Prostate gland (tissue), 2 donors: ENCODE measurements at regions not wholly inside any gene's neighbourhood (a gene's known extent, or its start where the extent isn't known, plus 50 kb on each side); places are given as distances from the start of the nearest gene placed in this dataset.

Experiments used
- DNase-seq: peaks from one replicate; pipeline ENCODE4 v3.0.0-alpha.2; 2019; ENCODE audit warnings: low spot score
- H3K27ac ChIP-seq, 2 donors: fragments of 200-600 bp; sonication (generic); 2 replicates each; pipeline ENCODE4 v1.5.1; 2017 to 2019
- H3K27me3 ChIP-seq: fragments of 200-600 bp; sonication (generic); replicated peaks from 2 replicates; pipeline ENCODE4 v1.5.1; 2019; ENCODE audit not compliant: insufficient read depth
- H3K36me3 ChIP-seq, 2 donors: fragments of 200-600 bp; sonication (generic); 1 replicate in 1 of 2; 2 replicates in 1 of 2; pipeline versions ENCODE4 v1.5.1 to v1.8.1; 2017 to 2019
- H3K4me1 ChIP-seq: fragments of 200-600 bp; sonication (generic); replicated peaks from 2 replicates; pipeline ENCODE4 v1.5.1; 2019
- H3K4me3 ChIP-seq, 2 donors: fragments of 200-600 bp; sonication (generic); 2 replicates each; pipeline ENCODE4 v1.5.1; 2017 to 2019
- H3K9me3 ChIP-seq: fragments of 200-600 bp; sonication (generic); 2 replicates; pipeline ENCODE4 v1.5.1; 2017
- POLR2A ChIP-seq: fragments of 450-650 bp; IDR thresholded peaks from one replicate; pipeline ENCODE4 v1.6.1; 2016; ENCODE audit warnings: antibody characterized with exemption, mild to moderate bottlenecking
- POLR2AphosphoS5 ChIP-seq: sonication (generic); formaldehyde crosslinking; IDR thresholded peaks from one replicate; pipeline ENCODE4 v1.6.1; 2017; ENCODE audit warnings: antibody characterized with exemption
- WGBS: methylation state at CpG from one replicate; pipeline ENCODE4 v1.1.5; 2018; 5-methylcytosine and 5-hydroxymethylcytosine counted together
- intact Hi-C: fragments of 100-400 bp; cut with DNase I; formaldehyde crosslinking; loops from one replicate; pipeline ENCODE4 v1.14.2; 2022
- TF ChIP-seq, protein P1 (sequence below), 4 experiments: fragments of 200-600 bp in 2 of 4; fragments of 450-650 bp in 2 of 4; sonication (generic) in 2 of 4; IDR thresholded peaks; 1 replicate in 3 of 4; 2 replicates in 1 of 4; pipeline ENCODE4 v1.5.1; 2016 to 2019; ENCODE audit warnings: antibody characterized with exemption in 4 of 4, mild to moderate bottlenecking in 2 of 4, moderate library complexity in 2 of 4

DNA sequence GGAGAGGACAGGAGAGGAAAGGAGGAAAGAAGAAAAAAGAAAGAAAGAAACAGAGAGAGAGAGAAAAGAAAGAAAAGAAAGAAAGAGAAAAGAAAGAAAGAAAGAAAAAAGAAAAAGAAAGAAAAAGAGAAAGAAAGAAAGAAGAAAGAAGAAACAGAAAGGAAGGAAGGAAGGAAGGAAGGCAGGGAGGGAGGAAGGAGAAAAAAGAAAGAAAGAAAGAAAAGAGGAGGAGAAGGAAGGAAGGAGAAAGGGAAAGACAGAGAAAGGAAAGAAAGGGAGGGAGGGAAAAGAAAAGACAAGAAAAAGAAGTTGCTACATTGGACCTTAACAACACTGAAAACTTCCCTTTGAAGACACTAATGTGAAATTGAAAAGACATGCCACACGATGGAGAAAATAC, 56.6 kb upstream of the CCL2 start:
- intact Hi-C loops = no loop called here
- 15% methylated on average over 1 of the region's 1 CpG for WGBS
- no peaks in the 10 kb centered on the region for H3K9me3 ChIP-seq

DNA sequence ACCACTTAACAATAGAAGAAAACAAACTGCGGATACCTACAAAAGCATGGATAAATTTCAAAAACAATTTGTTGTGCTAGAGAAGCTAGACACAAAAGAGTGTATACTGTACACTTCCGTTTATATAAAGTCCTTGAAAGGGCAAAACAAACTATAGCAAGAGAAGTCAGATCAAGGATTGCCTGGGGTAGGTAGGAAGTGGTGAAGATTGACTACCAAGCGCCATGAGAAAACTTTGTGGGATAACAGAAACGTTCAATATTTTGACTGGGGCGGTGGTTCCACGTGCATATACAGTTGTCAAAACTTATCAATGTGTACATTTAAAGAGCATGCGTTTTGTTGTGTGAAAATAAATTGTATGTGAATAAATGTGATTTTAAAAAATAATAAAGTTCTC, 55.6 kb upstream of the CCL2 start:
- Histone ChIP-seq H3K27me3 (no peaks in the 10 kb centered on the region), H3K9me3 (no peaks in the 10 kb centered on the region), H3K4me3 (no peak overlapping the region), H3K36me3 (no peaks in the 10 kb centered on the region), H3K27ac (no peak overlapping the region), H3K4me1 (no peaks in the 10 kb centered on the region)
- intact Hi-C loops = loop anchor here (1.0 kb wide), 1 partner anchor 163 kb away; no protein-coding TSS in a partner anchor
- no peak for DNase-seq
- WGBS = 21% methylated on average over 7 of the region's 7 CpGs
- TF ChIP-seq POLR2AphosphoS5 = no peak
- TF ChIP-seq, protein P1, sequence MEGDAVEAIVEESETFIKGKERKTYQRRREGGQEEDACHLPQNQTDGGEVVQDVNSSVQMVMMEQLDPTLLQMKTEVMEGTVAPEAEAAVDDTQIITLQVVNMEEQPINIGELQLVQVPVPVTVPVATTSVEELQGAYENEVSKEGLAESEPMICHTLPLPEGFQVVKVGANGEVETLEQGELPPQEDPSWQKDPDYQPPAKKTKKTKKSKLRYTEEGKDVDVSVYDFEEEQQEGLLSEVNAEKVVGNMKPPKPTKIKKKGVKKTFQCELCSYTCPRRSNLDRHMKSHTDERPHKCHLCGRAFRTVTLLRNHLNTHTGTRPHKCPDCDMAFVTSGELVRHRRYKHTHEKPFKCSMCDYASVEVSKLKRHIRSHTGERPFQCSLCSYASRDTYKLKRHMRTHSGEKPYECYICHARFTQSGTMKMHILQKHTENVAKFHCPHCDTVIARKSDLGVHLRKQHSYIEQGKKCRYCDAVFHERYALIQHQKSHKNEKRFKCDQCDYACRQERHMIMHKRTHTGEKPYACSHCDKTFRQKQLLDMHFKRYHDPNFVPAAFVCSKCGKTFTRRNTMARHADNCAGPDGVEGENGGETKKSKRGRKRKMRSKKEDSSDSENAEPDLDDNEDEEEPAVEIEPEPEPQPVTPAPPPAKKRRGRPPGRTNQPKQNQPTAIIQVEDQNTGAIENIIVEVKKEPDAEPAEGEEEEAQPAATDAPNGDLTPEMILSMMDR (IDR thresholded peaks at IDR 0.05) = no peak

More for the DNA sequence above, 56.6 kb upstream of the CCL2 start:
- Histone ChIP-seq H3K36me3 (no peaks in the 10 kb centered on the region), H3K4me3 (no peak overlapping the region), H3K27ac (no peak overlapping the region), H3K27me3 (no peaks in the 10 kb centered on the region), H3K4me1 (no peaks in the 10 kb centered on the region)
- TF ChIP-seq POLR2A (no peak), POLR2AphosphoS5 (no peak)
- TF ChIP-seq, protein P1 (IDR thresholded peaks at IDR 0.05) = no peak
- no peak for DNase-seq

DNA sequence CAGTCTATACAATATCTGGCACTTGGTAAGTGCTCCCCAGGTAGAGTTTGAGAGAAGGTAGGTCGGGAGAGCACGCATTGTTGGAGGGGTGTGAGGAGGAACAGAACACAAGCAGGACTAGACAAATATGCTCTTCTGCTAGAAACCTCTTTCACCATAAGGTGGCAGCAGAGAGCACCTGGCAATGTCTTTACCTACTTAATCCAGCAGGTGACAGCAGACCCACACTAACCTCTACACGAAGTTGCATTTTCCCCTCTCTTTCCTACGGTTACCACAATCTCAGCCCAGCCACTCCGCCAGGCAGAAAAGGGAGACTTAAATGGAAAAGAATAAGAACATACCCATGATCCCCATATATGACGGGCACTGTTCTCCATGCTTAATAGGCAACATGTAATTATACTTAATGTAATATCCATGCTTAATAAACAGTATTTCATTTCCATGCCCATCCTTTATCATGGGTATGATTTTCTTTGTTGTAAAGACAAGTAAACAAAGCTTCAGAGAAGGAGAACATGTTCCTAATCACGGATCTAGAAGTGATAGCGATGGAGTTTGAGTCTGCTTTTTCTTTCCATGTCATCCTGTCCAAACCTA, 55.1 kb upstream of the CCL2 start:
- 7% methylated on average over 8 of the region's 8 CpGs for WGBS
- Histone ChIP-seq H3K4me1 (no peaks in the 10 kb centered on the region), H3K27ac (no peak overlapping the region), H3K9me3 (no peaks in the 10 kb centered on the region), H3K36me3 (no peaks in the 10 kb centered on the region), H3K27me3 (no peaks in the 10 kb centered on the region), H3K4me3 (no peak overlapping the region)
- intact Hi-C loops = loop anchor here (1.0 to 2.0 kb wide), 2 partner anchors 107 to 162 kb away; no protein-coding TSS in a partner anchor
- TF ChIP-seq, protein P1 (IDR thresholded peaks at IDR 0.05) = peak; percentile 100
- TF ChIP-seq POLR2AphosphoS5 = peak; percentile 75
- TF ChIP-seq POLR2A = no peak
- peak; percentile 83 for DNase-seq

DNA sequence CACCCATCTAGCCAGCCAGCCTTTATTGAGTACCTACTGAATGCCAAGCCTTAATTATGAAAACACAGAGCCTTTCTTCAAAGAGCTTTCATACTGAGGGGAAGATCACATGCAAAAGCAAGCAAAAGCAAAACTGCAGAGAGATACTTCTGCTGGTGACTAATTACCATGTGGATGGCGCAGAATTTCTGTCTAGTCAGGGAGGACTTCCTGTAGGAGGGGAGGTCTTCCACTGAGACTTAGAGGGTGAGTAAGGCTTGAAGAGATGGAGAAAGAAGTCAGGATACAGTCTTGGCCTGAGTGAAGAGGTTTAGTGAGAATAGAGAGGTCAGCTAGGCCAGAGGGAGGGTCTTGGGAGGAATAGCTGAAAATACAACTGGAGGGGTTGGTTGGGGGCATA, 53.9 kb upstream of the CCL2 start:
- no peaks in the 10 kb centered on the region for H3K4me1 ChIP-seq
- no peak for TF ChIP-seq POLR2AphosphoS5
- TF ChIP-seq, protein P1 (IDR thresholded peaks at IDR 0.05) = no peak
- TF ChIP-seq POLR2A = no peak
- no peaks in the 10 kb centered on the region for H3K9me3 ChIP-seq
- no peak for DNase-seq
- H3K27ac ChIP-seq = no peak overlapping the region
- WGBS = 89% methylated on average over 1 of the region's 1 CpG
- H3K27me3 ChIP-seq = no peaks in the 10 kb centered on the region
- no peaks in the 10 kb centered on the region for H3K36me3 ChIP-seq
- H3K4me3 ChIP-seq = no peak overlapping the region
- intact Hi-C loops = loop anchor here (2.0 kb wide), 1 partner anchor 106 kb away; no protein-coding TSS in a partner anchor

DNA sequence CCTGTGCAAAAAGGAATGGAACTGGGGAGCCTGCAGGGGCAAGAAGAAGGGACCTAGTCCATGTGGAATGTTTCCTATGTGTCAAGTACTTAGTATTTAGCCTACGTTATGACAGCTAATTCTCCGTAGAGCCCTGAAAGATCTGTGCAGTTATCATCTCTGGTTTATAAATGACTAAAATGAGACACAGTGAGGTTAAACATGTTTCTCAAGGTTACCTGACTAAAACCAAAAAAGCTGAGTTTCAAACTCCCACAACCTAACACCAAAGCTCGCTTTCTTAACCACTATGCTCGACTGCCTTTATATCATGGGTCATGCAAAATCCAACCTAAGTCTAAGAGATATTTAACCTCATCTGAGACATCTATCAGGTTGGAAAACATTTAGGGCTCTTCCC, 53.3 kb upstream of the CCL2 start:
- Histone ChIP-seq H3K27ac (no peak overlapping the region), H3K4me3 (no peak overlapping the region), H3K27me3 (no peaks in the 10 kb centered on the region), H3K4me1 (no peaks in the 10 kb centered on the region), H3K36me3 (no peaks in the 10 kb centered on the region), H3K9me3 (no peaks in the 10 kb centered on the region)
- TF ChIP-seq, protein P1 (IDR thresholded peaks at IDR 0.05) = no peak
- TF ChIP-seq POLR2AphosphoS5 = no peak
- no peak for TF ChIP-seq POLR2A
- DNase-seq = no peak
- intact Hi-C loops = loop anchor here (2.0 kb wide), 1 partner anchor 105 kb away; no protein-coding TSS in a partner anchor
- WGBS = 61% methylated on average over 4 of the region's 4 CpGs
